GM12892 (cell line): ENCODE measurements at regions not wholly inside any gene's neighbourhood (a gene's known extent, or its start where the extent isn't known, plus 50 kb on each side); places are given as distances from the start of the nearest gene placed in this dataset.

Source experiments
- POLR2A ChIP-seq: IDR thresholded peaks from 2 replicates; pipeline ENCODE4 v1.6.1; 2011; ENCODE audit warnings: low read depth, low read length, control low read depth
- POLR2AphosphoS5 ChIP-seq: IDR thresholded peaks from 2 replicates; pipeline ENCODE4 v1.6.1; 2011; ENCODE audit warnings: low read depth, low read length, control low read depth

GRCh38 chr10:121300723-121301122, 297.5 kb downstream of the FGFR2 start:
- TF ChIP-seq POLR2A (no peak), POLR2AphosphoS5 (no peak)
